Activated naive CD8-positive, alpha-beta T cell treated with anti-CD3 and anti-CD28 coated beads, Interleukin-2, amount 50 U/mL, for 24 hours (primary cell): ENCODE measurements at regions not wholly inside any gene's neighbourhood (a gene's known extent, or its start where the extent isn't known, plus 50 kb on each side); places are given as distances from the start of the nearest gene placed in this dataset.

Experiments used
- ATAC-seq: fragments of 150-1000 bp; cut with Tn5 transposase; one replicate; pipeline ENCODE4 v1.10.0; 2021
- DNase-seq: peaks from one replicate; pipeline ENCODE4 v3.0.0; 2021
- H3K27ac Mint-ChIP-seq: one replicate; pipeline ENCODE4 v1.8.0; 2021; ENCODE audit warnings: mild to moderate bottlenecking, mixed read lengths
- H3K27me3 Mint-ChIP-seq: one replicate; pipeline ENCODE4 v1.8.0; 2021; ENCODE audit warnings: mixed read lengths
- H3K36me3 Mint-ChIP-seq: one replicate; pipeline ENCODE4 v1.8.0; 2021; ENCODE audit warnings: low read depth, mixed read lengths
- H3K4me1 Mint-ChIP-seq: one replicate; pipeline ENCODE4 v1.8.0; 2021; ENCODE audit warnings: mixed read lengths
- H3K4me3 Mint-ChIP-seq: one replicate; pipeline ENCODE4 v1.8.0; 2021; ENCODE audit warnings: mild to moderate bottlenecking, moderate library complexity, mixed read lengths
- H3K9me3 Mint-ChIP-seq: one replicate; pipeline ENCODE4 v1.8.0; 2021; ENCODE audit warnings: mixed read lengths

DNA sequence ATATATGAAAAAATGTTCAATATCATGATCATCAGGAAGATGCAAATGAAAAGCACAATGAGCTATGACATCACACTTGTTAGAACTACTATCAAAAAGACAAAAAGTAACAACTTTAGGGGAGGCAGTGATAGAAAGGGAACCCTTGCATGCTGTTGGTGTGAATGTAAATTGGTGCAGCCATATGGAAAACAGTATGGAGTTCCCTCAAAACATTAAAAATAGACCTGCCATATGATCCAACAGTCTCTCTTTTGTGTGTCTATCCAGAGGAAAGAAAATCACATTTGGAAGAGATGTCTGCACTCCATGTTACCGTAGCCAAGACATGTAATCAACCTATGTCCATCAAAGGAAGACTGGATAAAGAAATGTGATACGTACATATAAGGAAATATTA, 92.3 kb upstream of the ALKAL2 start:
- no peak overlapping the region for H3K4me3 Mint-ChIP-seq
- peaks cover 5% of the 10 kb centered on the region for H3K27me3 Mint-ChIP-seq
- H3K4me1 Mint-ChIP-seq: no peaks in the 10 kb centered on the region
- peaks cover 2% of the 10 kb centered on the region for H3K36me3 Mint-ChIP-seq
- no peak overlapping the region for H3K27ac Mint-ChIP-seq
- no peak for ATAC-seq
- no peak for DNase-seq
- peaks cover 19% of the 10 kb centered on the region for H3K9me3 Mint-ChIP-seq

DNA sequence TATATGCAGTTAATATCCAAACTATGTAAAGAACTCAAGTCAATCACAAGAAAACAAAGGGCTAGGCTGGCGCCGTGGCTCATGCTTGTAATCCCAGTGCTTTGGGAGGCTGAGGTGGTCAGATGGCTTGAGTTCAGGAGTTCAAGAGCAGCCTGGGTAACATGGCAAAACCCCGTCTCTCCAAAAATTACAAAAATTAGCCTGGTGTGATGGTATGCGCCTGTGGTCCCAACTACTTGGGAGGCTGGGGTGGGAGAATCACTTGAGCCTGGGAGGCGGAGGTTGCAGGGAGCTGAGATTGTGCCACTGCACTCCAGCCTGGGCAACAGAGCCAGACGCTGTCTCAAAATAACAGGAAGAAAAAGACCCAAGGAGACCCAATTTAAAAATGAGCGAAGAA, 91.9 kb upstream of the ALKAL2 start:
- ATAC-seq (no peak), DNase-seq (no peak)
- H3K4me1 Mint-ChIP-seq: no peaks in the 10 kb centered on the region
- H3K9me3 Mint-ChIP-seq: peaks cover 19% of the 10 kb centered on the region
- no peak overlapping the region for H3K27ac Mint-ChIP-seq
- H3K27me3 Mint-ChIP-seq: peaks cover 5% of the 10 kb centered on the region
- H3K36me3 Mint-ChIP-seq: peaks cover 2% of the 10 kb centered on the region
- H3K4me3 Mint-ChIP-seq: no peak overlapping the region

DNA sequence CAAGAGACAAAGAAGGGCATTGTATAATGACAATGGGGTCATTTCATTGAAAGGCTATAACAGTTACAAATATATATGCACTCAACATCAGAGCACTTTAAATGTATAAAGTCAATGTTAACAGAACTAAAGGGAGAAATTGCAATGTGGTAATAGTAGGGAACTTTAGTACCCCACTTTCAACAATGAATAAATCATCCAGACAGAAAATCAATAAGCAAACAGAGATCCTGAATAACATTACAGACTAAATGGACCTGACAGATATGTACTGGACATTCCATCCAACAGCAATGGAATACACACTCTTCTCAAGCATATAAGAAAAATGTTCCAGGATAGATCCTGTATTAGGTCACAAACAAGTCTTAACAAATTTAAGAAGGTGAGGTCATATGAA, 90.5 kb upstream of the ALKAL2 start:
- peaks cover 19% of the 10 kb centered on the region for H3K9me3 Mint-ChIP-seq
- no peak for ATAC-seq
- H3K4me3 Mint-ChIP-seq: no peak overlapping the region
- H3K27ac Mint-ChIP-seq: no peak overlapping the region
- DNase-seq: no peak
- H3K36me3 Mint-ChIP-seq: peaks cover 2% of the 10 kb centered on the region
- H3K4me1 Mint-ChIP-seq: no peaks in the 10 kb centered on the region
- H3K27me3 Mint-ChIP-seq: peaks cover 5% of the 10 kb centered on the region

DNA sequence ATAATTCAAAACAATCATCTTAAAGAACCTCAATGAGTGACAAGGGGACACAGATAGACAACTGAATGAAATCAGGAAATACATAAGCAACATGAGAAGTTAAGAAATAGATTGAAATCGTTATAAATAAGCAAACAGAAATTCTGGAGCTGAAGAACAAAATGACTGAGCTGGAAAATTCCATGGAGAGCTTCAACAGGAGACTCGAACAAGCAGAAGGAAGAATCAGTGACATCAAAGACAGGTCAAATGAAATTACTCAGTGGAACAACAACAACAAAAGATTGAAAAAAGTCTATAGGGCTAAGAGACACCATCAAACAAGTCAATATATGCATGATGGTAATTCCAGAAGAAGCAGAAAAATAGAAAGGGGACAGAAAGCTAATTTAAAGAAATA, 89.5 kb upstream of the ALKAL2 start:
- ATAC-seq (no peak), DNase-seq (no peak)
- Mint-ChIP-seq H3K9me3 (peaks cover 19% of the 10 kb centered on the region), H3K27me3 (peaks cover 5% of the 10 kb centered on the region), H3K36me3 (peaks cover 2% of the 10 kb centered on the region), H3K4me1 (no peaks in the 10 kb centered on the region), H3K27ac (no peak overlapping the region), H3K4me3 (no peak overlapping the region)

DNA sequence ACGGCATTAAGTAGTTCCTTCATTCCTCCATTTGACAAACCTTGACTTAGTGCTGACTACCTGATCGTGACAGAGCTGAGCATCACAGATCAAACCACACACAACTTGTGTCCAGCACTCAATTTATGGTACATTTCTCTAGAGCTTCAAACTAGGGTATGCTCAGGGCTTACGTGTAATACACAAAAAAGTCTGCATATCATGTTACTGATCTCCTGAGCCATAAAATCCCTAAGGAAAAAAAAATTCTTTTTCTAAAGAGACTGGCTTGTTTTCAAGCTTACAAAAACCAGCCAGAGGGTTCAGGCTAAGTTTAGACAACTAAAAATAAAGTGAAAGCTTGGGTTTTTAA, 88.0 kb upstream of the ALKAL2 start:
- no peak overlapping the region for H3K4me3 Mint-ChIP-seq
- no peaks in the 10 kb centered on the region for H3K4me1 Mint-ChIP-seq
- no peak for ATAC-seq
- DNase-seq: no peak
- peaks cover 7% of the 10 kb centered on the region for H3K27me3 Mint-ChIP-seq
- no peak overlapping the region for H3K27ac Mint-ChIP-seq
- H3K36me3 Mint-ChIP-seq: peaks cover 2% of the 10 kb centered on the region
- H3K9me3 Mint-ChIP-seq: peaks cover 25% of the 10 kb centered on the region

DNA sequence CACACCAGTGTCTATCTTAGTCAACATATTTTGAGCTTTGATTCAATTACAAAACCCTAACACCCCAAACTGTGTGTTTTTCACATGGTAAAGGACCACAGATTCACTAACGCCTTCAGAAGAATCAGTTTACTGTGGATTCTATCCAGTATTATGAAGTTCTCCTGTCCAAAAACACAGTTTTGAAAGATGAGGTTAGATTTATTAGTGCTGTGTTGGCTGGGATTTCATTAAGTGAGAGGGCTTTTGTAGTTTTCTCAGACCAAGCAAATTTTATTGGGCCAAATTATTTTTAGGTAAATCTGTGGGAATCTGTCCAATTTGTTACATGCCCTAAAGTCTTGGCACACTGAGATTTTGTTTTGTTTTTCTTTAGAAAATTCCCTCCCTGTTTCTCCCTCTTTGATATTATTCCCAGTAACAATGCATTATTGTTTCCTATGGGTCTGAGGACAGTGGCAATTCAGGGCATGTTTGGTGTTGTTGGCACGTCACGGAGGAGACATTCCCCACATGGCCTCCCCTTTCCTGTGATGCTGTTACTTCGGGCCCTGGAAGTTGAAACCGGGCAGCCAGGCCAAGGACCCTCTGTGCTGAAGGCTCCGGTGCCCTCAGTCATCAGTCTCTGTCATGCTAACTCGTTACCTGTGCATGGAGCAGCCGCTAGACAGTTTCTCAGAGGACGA, 87.5 kb upstream of the ALKAL2 start:
- Mint-ChIP-seq H3K4me1 (no peaks in the 10 kb centered on the region), H3K4me3 (no peak overlapping the region), H3K36me3 (peaks cover 2% of the 10 kb centered on the region), H3K27ac (no peak overlapping the region), H3K9me3 (peaks cover 26% of the 10 kb centered on the region), H3K27me3 (peaks cover 7% of the 10 kb centered on the region)
- ATAC-seq: no peak
- no peak for DNase-seq

DNA sequence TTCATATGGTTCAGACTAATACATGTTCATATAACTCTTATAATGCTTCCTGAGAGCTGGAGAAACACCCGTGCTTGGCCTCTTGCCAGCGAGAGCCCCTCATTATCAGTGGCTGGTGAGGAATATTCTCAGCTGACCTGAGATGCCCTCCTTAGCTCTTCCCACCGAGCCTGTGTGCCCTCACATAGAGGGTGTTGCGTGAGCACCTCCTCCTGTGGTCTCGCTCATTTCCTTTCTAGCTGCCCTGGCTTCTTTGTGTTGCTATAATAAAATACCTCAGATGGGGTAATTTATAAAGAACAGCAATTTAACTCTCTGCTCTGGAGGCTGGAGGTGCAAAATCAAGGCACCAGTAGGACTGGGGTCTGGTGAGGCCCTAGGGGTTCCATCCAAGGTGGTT, 80.5 kb upstream of the ALKAL2 start:
- Mint-ChIP-seq H3K36me3 (no peaks in the 10 kb centered on the region), H3K27ac (no peak overlapping the region), H3K4me3 (no peak overlapping the region), H3K4me1 (no peaks in the 10 kb centered on the region), H3K27me3 (peaks cover 5% of the 10 kb centered on the region), H3K9me3 (peaks cover 14% of the 10 kb centered on the region)
- DNase-seq (no peak), ATAC-seq (no peak)

DNA sequence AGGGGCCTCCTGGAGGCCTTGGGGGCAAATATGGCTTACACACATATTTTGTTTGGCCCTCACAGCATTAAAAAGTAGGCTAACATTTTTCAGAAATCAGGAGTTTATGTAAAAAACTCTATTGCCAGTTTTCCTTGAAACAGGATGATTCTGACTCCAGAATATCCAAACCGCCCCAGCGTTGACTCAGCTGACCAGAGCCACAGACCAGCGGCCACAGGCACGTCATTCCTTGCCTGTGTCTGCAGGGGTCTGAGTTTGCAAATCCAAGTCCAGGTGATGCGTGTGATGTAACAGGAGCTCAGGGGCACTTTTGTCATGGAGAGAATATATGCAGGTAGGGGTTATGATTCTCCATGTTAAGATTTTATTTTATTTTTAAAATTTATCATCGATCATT, 79.4 kb upstream of the ALKAL2 start:
- no peaks in the 10 kb centered on the region for H3K36me3 Mint-ChIP-seq
- peaks cover 5% of the 10 kb centered on the region for H3K27me3 Mint-ChIP-seq
- ATAC-seq: no peak
- H3K4me3 Mint-ChIP-seq: no peak overlapping the region
- no peak for DNase-seq
- H3K27ac Mint-ChIP-seq: no peak overlapping the region
- no peaks in the 10 kb centered on the region for H3K4me1 Mint-ChIP-seq
- H3K9me3 Mint-ChIP-seq: peaks cover 14% of the 10 kb centered on the region

DNA sequence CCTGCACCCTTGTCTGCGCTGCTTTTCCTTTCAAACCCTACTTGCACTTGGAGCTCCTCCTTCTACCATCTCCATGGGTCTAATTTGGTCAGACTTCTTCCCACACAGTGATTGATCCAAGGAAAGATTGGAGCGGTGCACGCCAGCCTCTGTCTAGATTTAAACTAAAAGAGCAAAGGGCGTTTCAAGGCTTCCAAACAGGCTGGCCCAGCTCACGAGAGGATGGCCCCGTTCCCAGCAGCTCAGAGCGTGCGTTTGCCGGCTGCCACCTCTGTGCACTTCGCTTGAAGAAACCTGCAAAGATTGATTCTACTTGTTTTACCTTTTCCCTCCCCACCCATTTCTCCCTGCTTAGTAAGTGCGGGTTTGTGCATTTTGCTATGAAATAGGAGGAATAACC, 78.8 kb upstream of the ALKAL2 start:
- Mint-ChIP-seq H3K9me3 (peaks cover 14% of the 10 kb centered on the region), H3K4me1 (no peaks in the 10 kb centered on the region), H3K36me3 (no peaks in the 10 kb centered on the region), H3K4me3 (no peak overlapping the region), H3K27me3 (peaks cover 5% of the 10 kb centered on the region), H3K27ac (no peak overlapping the region)
- DNase-seq: no peak
- ATAC-seq: no peak

DNA sequence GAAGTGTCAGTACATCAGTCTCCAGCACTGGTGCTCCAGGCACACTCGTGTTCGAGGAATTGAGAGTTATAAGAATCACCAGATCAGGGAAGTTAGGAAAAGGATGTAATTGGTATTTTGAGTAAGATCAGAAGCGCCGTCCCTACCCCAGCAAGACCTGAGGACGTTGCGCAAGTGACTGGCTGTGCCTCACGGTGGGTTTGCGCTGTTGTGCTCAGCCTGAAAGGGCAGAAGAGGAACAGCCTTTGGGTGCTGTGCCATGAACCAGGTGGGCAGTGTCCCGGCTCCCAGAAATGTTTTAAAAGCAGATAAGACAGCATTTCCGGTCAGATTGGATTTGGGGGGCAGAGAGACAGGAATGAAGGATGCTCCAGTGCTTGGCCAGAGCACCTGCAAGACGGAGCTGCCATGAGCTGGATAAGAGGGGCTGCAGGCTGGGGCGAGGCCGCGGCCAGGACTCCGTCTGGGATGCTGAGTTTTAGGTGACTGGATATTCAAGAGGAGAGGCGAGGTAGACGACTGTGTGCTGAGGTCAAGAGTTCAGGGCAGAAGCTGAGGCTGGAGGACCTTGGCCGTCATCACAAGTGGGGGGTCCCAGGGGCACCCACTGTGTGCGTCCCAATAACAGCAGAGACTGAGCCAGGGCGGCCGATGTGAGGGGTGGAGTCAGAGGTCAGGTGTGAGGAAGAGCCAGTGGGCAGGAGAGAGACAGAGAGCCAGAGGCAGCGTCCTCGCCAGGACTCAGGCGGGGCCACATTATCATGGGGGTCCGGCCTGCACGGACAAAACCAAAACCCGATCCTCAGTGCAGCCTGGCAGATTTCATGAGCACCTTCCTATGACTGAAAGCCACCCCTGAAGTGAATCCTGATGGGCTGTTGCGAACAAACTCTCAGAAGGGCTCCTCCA, 77.7 kb upstream of the ALKAL2 start:
- Mint-ChIP-seq H3K4me1 (no peaks in the 10 kb centered on the region), H3K27me3 (peaks cover 4% of the 10 kb centered on the region), H3K36me3 (no peaks in the 10 kb centered on the region), H3K27ac (no peak overlapping the region), H3K9me3 (peaks cover 9% of the 10 kb centered on the region), H3K4me3 (no peak overlapping the region)
- ATAC-seq (no peak), DNase-seq (no peak)

DNA sequence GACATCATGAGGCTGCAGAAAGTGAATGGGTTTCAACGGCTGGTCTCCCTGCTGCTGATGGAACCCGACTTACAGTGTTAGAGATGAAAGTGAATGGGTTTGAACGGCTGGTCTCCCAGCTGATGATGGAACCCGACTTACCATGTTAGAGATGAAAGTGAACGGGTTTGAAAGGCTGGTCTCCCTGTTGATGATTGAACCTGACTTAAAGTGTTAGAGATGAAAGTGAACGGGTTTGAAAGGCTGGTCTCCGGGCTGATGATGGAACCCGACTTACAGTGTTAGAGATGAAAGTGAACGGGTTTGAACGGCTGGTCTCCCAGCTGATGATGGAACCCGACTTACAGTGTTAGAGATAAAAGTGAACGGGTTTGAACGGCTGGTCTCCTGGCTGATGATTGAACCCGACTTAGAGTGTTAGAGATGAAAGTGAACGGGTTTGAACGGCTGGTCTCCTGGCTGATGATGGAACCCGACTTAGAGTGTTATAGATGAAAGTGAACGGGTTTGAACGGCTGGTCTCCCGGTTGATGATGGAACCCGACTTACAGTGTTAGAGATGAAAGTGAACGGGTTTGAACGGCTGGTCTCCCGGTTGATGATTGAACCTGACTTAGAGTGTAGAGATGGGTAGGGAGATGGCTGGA, 76.1 kb upstream of the ALKAL2 start:
- H3K4me3 Mint-ChIP-seq: no peak overlapping the region

DNA sequence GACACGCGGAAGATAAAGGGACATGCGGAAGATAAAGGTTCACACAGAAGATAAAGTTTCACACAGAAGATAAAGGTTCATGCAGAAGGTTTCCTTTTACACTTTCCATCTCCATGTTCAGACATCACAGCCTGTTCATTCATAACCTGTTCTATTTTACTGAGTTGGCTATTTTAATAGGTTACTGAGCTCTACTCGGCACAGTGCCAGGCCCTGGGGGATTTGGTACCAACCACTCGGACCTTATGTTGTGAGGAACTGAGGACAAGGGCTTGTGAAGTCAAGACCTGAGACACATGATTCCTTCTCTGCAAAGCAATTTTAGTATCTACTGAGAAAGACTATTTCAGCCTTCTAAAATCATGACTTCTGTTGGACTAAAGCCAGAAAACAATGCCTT, 75.0 kb upstream of the ALKAL2 start:
- Mint-ChIP-seq H3K4me1 (no peaks in the 10 kb centered on the region), H3K4me3 (no peak overlapping the region), H3K36me3 (no peaks in the 10 kb centered on the region), H3K27me3 (peaks cover 12% of the 10 kb centered on the region), H3K27ac (no peak overlapping the region), H3K9me3 (peaks cover 12% of the 10 kb centered on the region)
- no peak for ATAC-seq
- DNase-seq: no peak

More for the DNA sequence above, 76.1 kb upstream of the ALKAL2 start:
- H3K27me3 Mint-ChIP-seq: peaks cover 12% of the 10 kb centered on the region
- H3K4me1 Mint-ChIP-seq: no peaks in the 10 kb centered on the region
- H3K27ac Mint-ChIP-seq: no peak overlapping the region
- ATAC-seq (no peak), DNase-seq (no peak)
- H3K36me3 Mint-ChIP-seq: no peaks in the 10 kb centered on the region
- H3K9me3 Mint-ChIP-seq: peaks cover 12% of the 10 kb centered on the region

DNA sequence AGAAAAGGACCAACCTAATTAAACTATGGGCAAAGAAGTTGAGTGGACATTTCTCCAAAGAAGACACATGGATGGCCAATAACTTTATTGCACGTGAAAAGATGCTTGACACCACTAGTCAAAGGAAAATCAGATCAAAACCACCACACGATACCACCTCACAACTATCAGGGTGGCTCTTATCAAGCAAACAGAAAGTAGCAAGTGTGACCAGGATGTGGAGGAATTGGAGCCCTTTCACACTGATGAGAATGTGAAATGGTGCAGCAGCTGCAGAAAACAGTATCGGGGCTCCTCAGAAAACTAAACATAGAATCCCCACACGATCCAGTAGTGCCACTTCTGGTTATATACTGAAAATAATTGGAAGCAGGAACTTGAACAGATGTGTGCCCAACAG, 72.2 kb upstream of the ALKAL2 start:
- H3K36me3 Mint-ChIP-seq: no peaks in the 10 kb centered on the region

DNA sequence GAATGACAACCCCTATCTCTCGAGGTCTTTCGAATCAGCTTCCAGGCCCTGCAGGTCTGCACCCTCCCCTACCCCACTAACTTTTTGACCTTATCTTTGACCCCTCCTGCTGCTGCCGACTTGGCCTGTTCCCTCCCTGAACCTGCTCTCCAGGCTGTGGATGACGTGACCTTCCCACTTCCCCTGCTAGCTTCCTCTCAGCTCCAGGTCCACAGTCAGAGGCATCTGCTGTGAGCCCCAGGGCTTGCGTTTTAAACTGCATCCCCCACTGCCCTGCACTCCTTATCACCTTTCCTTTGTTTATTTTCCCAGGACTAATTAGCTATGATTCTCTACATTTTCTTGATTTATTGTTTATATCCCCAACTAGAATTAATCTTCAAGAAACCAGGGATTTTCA, 71.2 kb upstream of the ALKAL2 start:
- Mint-ChIP-seq H3K4me3 (no peak overlapping the region), H3K9me3 (peaks cover 8% of the 10 kb centered on the region), H3K27ac (no peak overlapping the region), H3K36me3 (no peaks in the 10 kb centered on the region), H3K27me3 (peaks cover 11% of the 10 kb centered on the region), H3K4me1 (no peaks in the 10 kb centered on the region)
- DNase-seq (no peak), ATAC-seq (no peak)

More for the DNA sequence above, 72.2 kb upstream of the ALKAL2 start:
- Mint-ChIP-seq H3K27me3 (peaks cover 9% of the 10 kb centered on the region), H3K4me1 (no peaks in the 10 kb centered on the region), H3K9me3 (peaks cover 12% of the 10 kb centered on the region), H3K4me3 (no peak overlapping the region), H3K27ac (no peak overlapping the region)
- no peak for ATAC-seq
- no peak for DNase-seq

DNA sequence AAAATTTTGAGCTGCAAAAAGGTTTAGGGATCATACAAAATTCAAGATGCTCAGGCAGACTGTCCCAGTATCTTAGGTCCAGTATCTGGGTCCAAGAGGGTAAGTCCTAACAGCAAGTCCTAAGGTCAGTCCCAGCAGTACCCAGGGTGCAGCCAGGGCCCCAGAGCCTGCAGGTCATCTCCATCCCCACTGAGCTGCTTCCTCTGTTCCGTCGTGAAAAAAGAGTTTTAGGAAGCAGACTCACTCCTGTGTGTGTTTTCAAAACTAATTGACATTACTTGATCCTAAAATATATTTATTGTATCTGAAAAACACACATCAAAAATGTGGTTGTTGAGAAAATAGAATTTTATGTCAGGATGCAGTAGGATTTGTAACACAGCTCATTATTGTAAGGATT, 69.9 kb upstream of the ALKAL2 start:
- Mint-ChIP-seq H3K27ac (no peak overlapping the region), H3K4me3 (no peak overlapping the region), H3K4me1 (no peaks in the 10 kb centered on the region), H3K27me3 (peaks cover 11% of the 10 kb centered on the region), H3K9me3 (peaks cover 4% of the 10 kb centered on the region), H3K36me3 (no peaks in the 10 kb centered on the region)
- DNase-seq (no peak), ATAC-seq (no peak)
